PFSK-1 (cell line): ENCODE measurements at regions not wholly inside any gene's neighbourhood (a gene's known extent, or its start where the extent isn't known, plus 50 kb on each side); places are given as distances from the start of the nearest gene placed in this dataset.

Experiments
- FOXP2 ChIP-seq: optimal IDR thresholded peaks from 2 replicates; pipeline ENCODE3; 2011; ENCODE audit warnings: borderline replicate concordance, control low read depth, inconsistent platforms; ENCODE audit not compliant: insufficient read depth; ENCODE audit errors: extremely low read length, extremely low read depth
- POLR2AphosphoS5 ChIP-seq: IDR thresholded peaks from 2 replicates; pipeline ENCODE4 v1.6.1; 2012; ENCODE audit warnings: low read depth, mild to moderate bottlenecking, control low read depth, low read length, moderate library complexity
- REST ChIP-seq, 2 experiments: IDR thresholded peaks; 2 replicates each; pipeline versions ENCODE4 v1.6.1 to v1.8.0; 2011 to 2012; ENCODE audit warnings: low read depth in 2 of 2, low read length in 2 of 2, control low read depth in 1 of 2, inconsistent platforms in 1 of 2, mild to moderate bottlenecking in 1 of 2, moderate library complexity in 1 of 2; ENCODE audit not compliant: insufficient read depth in 1 of 2
- SIN3A ChIP-seq: IDR thresholded peaks from 2 replicates; pipeline ENCODE4 v1.6.1; 2012; ENCODE audit warnings: mild to moderate bottlenecking, low read length, moderate library complexity, borderline replicate concordance; ENCODE audit not compliant: insufficient read depth
- TAF1 ChIP-seq: IDR thresholded peaks from 2 replicates; pipeline ENCODE4 v1.6.1; 2012; ENCODE audit warnings: low read length, control low read depth, borderline replicate concordance; ENCODE audit not compliant: insufficient read depth

- no peak for TF ChIP-seq TAF1
- no peak for TF ChIP-seq REST (IDR thresholded peaks at IDR 0.05; ENCODE audit: insufficient read depth in 1 of 2, low read depth in 2 of 2, low read length in 2 of 2)
- TF ChIP-seq POLR2AphosphoS5, result no peak
- no peak for TF ChIP-seq FOXP2
- TF ChIP-seq SIN3A, result no peak
Measured at GRCh38 chr19:30652751-30653150, 280.6 kb downstream of the ZNF536 start.

- TF ChIP-seq SIN3A, result no peak
- no peak for TF ChIP-seq REST (IDR thresholded peaks at IDR 0.05; ENCODE audit: insufficient read depth in 1 of 2, low read depth in 2 of 2, low read length in 2 of 2)
- no peak for TF ChIP-seq FOXP2
- TF ChIP-seq POLR2AphosphoS5, result no peak
- no peak for TF ChIP-seq TAF1
Measured at GRCh38 chr19:30651691-30652090, 279.5 kb downstream of the ZNF536 start.

- no peak for TF ChIP-seq SIN3A
- no peak for TF ChIP-seq REST (IDR thresholded peaks at IDR 0.05; ENCODE audit: insufficient read depth in 1 of 2, low read depth in 2 of 2, low read length in 2 of 2)
- TF ChIP-seq POLR2AphosphoS5, result no peak
- TF ChIP-seq FOXP2, result no peak
- no peak for TF ChIP-seq TAF1
Measured at GRCh38 chr19:30651066-30651465, 278.9 kb downstream of the ZNF536 start.

- TF ChIP-seq POLR2AphosphoS5 (no peak), REST (IDR thresholded peaks at IDR 0.05; ENCODE audit: insufficient read depth in 1 of 2, low read depth in 2 of 2, low read length in 2 of 2) (no peak), SIN3A (no peak), TAF1 (no peak)
Measured at GRCh38 chr19:30649934-30650614, 277.9 kb downstream of the ZNF536 start.
